OCI-LY7 (cell line): ENCODE measurements at regions not wholly inside any gene's neighbourhood (a gene's known extent, or its start where the extent isn't known, plus 50 kb on each side); places are given as distances from the start of the nearest gene placed in this dataset.

Experiments
- BruUV-seq: library from RNA; stranded (reverse); fragments of 400-500 nt; replicated peaks from 2 replicates; lab custom pipeline; 2021; lab: Mats Ljungman, UMichigan
- CTCF ChIA-PET: fragments of 300-600 bp; sonication (Branson Sonifier 250); formaldehyde crosslinking; loops from one replicate; lab custom pipeline; 2022; ENCODE audit warnings: antibody characterized with exemption; ENCODE audit not compliant: unreplicated experiment; lab: Charles Lee
- POLR2A ChIA-PET: fragments of 300-600 bp; sonication (Branson Sonifier 250); formaldehyde crosslinking; loops from one replicate; lab custom pipeline; 2022; ENCODE audit warnings: antibody characterized with exemption; lab: Charles Lee
- DNase-seq: peaks from one replicate; pipeline ENCODE4 v3.0.0-alpha.2; 2015; ENCODE audit warnings: low spot score
- H2AFZ ChIP-seq: fragments of 200-600 bp; sonication (generic), shearing (Covaris generic); 2 replicates; pipeline ENCODE4 v1.6.1; 2014; ENCODE audit warnings: mild to moderate bottlenecking, antibody characterized with exemption, low read length, moderate library complexity
- H3K27ac ChIP-seq: fragments of 200-600 bp; sonication (generic); 2 replicates; pipeline ENCODE4 v1.5.1; 2014; ENCODE audit warnings: mixed run types, low read depth, mild to moderate bottlenecking, moderate library complexity, low read length, inconsistent platforms; ENCODE audit not compliant: poor library complexity, severe bottlenecking
- H3K36me3 ChIP-seq: fragments of 200-600 bp; sonication (generic); 2 replicates; pipeline ENCODE4 v1.6.1; 2014; ENCODE audit warnings: mild to moderate bottlenecking, antibody characterized with exemption, low read length, moderate library complexity, mixed read lengths; ENCODE audit not compliant: insufficient read depth
- H3K4me1 ChIP-seq: fragments of 200-600 bp; sonication (generic); 2 replicates; pipeline ENCODE4 v1.5.1; 2014; ENCODE audit warnings: mild to moderate bottlenecking, low read length; ENCODE audit not compliant: insufficient read depth, poor library complexity, severe bottlenecking
- H3K4me2 ChIP-seq: fragments of 200-600 bp; sonication (generic); 2 replicates; pipeline ENCODE4 v1.6.1; 2014; ENCODE audit warnings: mild to moderate bottlenecking, low read length
- H3K4me3 ChIP-seq: fragments of 200-600 bp; sonication (generic); 2 replicates; pipeline ENCODE4 v1.5.1; 2014; ENCODE audit warnings: mild to moderate bottlenecking, low read depth, low read length; ENCODE audit not compliant: poor library complexity, severe bottlenecking
- H3K79me2 ChIP-seq: fragments of 200-600 bp; sonication (generic); 2 replicates; pipeline ENCODE4 v1.6.1; 2016; ENCODE audit warnings: low read depth, mild to moderate bottlenecking, low read length, moderate library complexity, mixed read lengths; ENCODE audit not compliant: insufficient read depth
- H3K9me2 ChIP-seq: fragments of 200-600 bp; sonication (generic); 2 replicates; pipeline ENCODE4 v1.6.1; 2016; ENCODE audit warnings: mild to moderate bottlenecking, low read length, mixed read lengths; ENCODE audit not compliant: insufficient read depth
- H3K9me3 ChIP-seq: fragments of 200-600 bp; sonication (generic); 2 replicates; pipeline ENCODE4 v1.6.1; 2014; ENCODE audit warnings: mild to moderate bottlenecking, mixed run types, low read length, mixed read lengths
- H4K20me1 ChIP-seq: fragments of 200-600 bp; sonication (generic); 2 replicates; pipeline ENCODE4 v1.6.1; 2014; ENCODE audit warnings: mild to moderate bottlenecking, antibody characterized with exemption, low read length, moderate library complexity, mixed read lengths; ENCODE audit not compliant: insufficient read depth
- CTCF ChIP-seq: fragments of 200-600 bp; sonication (generic); conservative IDR thresholded peaks from 2 replicates; pipeline ENCODE4 v1.5.1; 2014; ENCODE audit warnings: mild to moderate bottlenecking, antibody characterized with exemption, low read length, moderate library complexity, mixed read lengths
- EZH2phosphoT487 ChIP-seq: fragments of 200-600 bp; sonication (generic); IDR thresholded peaks from 2 replicates; pipeline ENCODE4 v1.6.1; 2018; ENCODE audit warnings: low read depth, borderline replicate concordance, mild to moderate bottlenecking, mixed run types, antibody characterized with exemption, low read length, moderate library complexity, mixed read lengths
- intact Hi-C: fragments of 100-400 bp; cut with micrococcal nuclease; formaldehyde crosslinking; loops from one replicate; pipeline ENCODE4 v1.10.0; 2022; ENCODE audit not compliant: unreplicated experiment

- Histone ChIP-seq H3K4me1 (no peaks in the 10 kb centered on the region), H3K36me3 (no peaks in the 10 kb centered on the region), H3K9me2 (no peaks in the 10 kb centered on the region), H3K9me3 (no peaks in the 10 kb centered on the region), H4K20me1 (no peaks in the 10 kb centered on the region), H3K79me2 (no peaks in the 10 kb centered on the region), H3K27ac (no peak overlapping the region), H3K4me2 (no peak overlapping the region), H3K4me3 (no peak overlapping the region), H2AFZ (no peak overlapping the region)
- intact Hi-C loops = no loop called here
- CTCF ChIA-PET = no interaction called here
- BruUV-seq = no TSS peak
- no peak for DNase-seq
- no peak for TF ChIP-seq EZH2phosphoT487
- no peak for TF ChIP-seq CTCF
- POLR2A ChIA-PET = no interaction called here
Observed at GRCh38 chr20:24096864-24097450, 108.4 kb upstream of the GGTLC1 start.

- H4K20me1 ChIP-seq = no peaks in the 10 kb centered on the region
- no peak overlapping the region for H3K27ac ChIP-seq
- no peak for DNase-seq
- no peaks in the 10 kb centered on the region for H3K79me2 ChIP-seq
- H3K4me3 ChIP-seq = no peak overlapping the region
- no peak overlapping the region for H2AFZ ChIP-seq
- H3K4me2 ChIP-seq = no peak overlapping the region
- ChIA-PET CTCF (no interaction called here), POLR2A (no interaction called here)
- H3K9me2 ChIP-seq = no peaks in the 10 kb centered on the region
- no peaks in the 10 kb centered on the region for H3K9me3 ChIP-seq
- no peaks in the 10 kb centered on the region for H3K36me3 ChIP-seq
- intact Hi-C loops = no loop called here
- TF ChIP-seq EZH2phosphoT487 (no peak), CTCF (no peak)
- no peaks in the 10 kb centered on the region for H3K4me1 ChIP-seq
- no TSS peak for BruUV-seq
Observed at GRCh38 chr20:24096264-24096663, 107.7 kb upstream of the GGTLC1 start.

- no TSS peak for BruUV-seq
- no peaks in the 10 kb centered on the region for H4K20me1 ChIP-seq
- no peak overlapping the region for H2AFZ ChIP-seq
- POLR2A ChIA-PET = no interaction called here
- CTCF ChIA-PET = no interaction called here
- H3K27ac ChIP-seq = no peak overlapping the region
- no peaks in the 10 kb centered on the region for H3K79me2 ChIP-seq
- H3K4me1 ChIP-seq = no peaks in the 10 kb centered on the region
- intact Hi-C loops = no loop called here
- TF ChIP-seq EZH2phosphoT487 (no peak), CTCF (no peak)
- DNase-seq = no peak
- no peak overlapping the region for H3K4me3 ChIP-seq
- no peaks in the 10 kb centered on the region for H3K9me2 ChIP-seq
- H3K9me3 ChIP-seq = no peaks in the 10 kb centered on the region
- no peaks in the 10 kb centered on the region for H3K36me3 ChIP-seq
- H3K4me2 ChIP-seq = no peak overlapping the region
Observed at GRCh38 chr20:24095756-24096155, 107.2 kb upstream of the GGTLC1 start.
